GM12878 (cell line): ENCODE measurements at regions not wholly inside any gene's neighbourhood (a gene's known extent, or its start where the extent isn't known, plus 50 kb on each side); places are given as distances from the start of the nearest gene placed in this dataset.

Source experiments
- ATAC-seq: fragments of 200-7000 bp; cut with Tn5 transposase; 3 replicates; pipeline ENCODE4 v1.9.1; 2020; ENCODE audit warnings: mild to moderate bottlenecking, moderate library complexity
- BruUV-seq: library from RNA; stranded (reverse); fragments of 400-500 nt; replicated peaks from 2 replicates; lab custom pipeline; 2021; lab: Mats Ljungman, UMichigan
- CTCF ChIA-PET: fragments of 300-600 bp; sonication (Branson Sonifier 250); formaldehyde crosslinking; extraction: SDS; loops from one replicate; lab custom pipeline; 2021; ENCODE audit warnings: inconsistent platforms; lab: Yijun Ruan, JAX
- POLR2A ChIA-PET: fragments of 350-600 bp; formaldehyde crosslinking; extraction: SDS; loops from one replicate; lab custom pipeline; 2021; ENCODE audit warnings: inconsistent platforms; lab: Charles Lee
- RAD21 ChIA-PET: fragments of 300-600 bp; sonication (Branson Sonifier 250); formaldehyde crosslinking; loops from one replicate; lab custom pipeline; 2023; ENCODE audit warnings: antibody characterized with exemption; ENCODE audit not compliant: unreplicated experiment; lab: Charles Lee
- SMC1A ChIA-PET: fragments of 300-600 bp; sonication (Branson Sonifier 250); formaldehyde crosslinking; loops from one replicate; lab custom pipeline; 2023; ENCODE audit not compliant: unreplicated experiment, uncharacterized antibody; lab: Charles Lee
- DNase-seq: peaks from one replicate; pipeline ENCODE4 v3.0.0-alpha.2; 2011; ENCODE audit warnings: low read depth, low spot score
- FAIRE-seq: peaks from 3 replicates; lab custom pipeline; 2011; peaks lifted over from hg19 to GRCh38; lab: Jason Lieb, UNC
- H2AFZ ChIP-seq: 2 replicates; pipeline ENCODE4 v1.6.0; 2011; ENCODE audit warnings: low read depth, low read length, control low read depth; ENCODE audit not compliant: control insufficient read depth
- H3K27ac ChIP-seq: 2 replicates; pipeline ENCODE4 v1.5.1; 2011; ENCODE audit warnings: control low read depth; ENCODE audit not compliant: control insufficient read depth, insufficient read depth
- H3K27me3 ChIP-seq, 2 experiments: replicated peaks in 1 of 2; 2 replicates each; pipeline versions ENCODE4 v1.6.0 to v1.6.1; 2011; ENCODE audit warnings: low read length in 1 of 2; ENCODE audit not compliant: control insufficient read depth in 2 of 2, insufficient read depth in 2 of 2
- H3K36me3 ChIP-seq, 2 experiments: 2 replicates each; pipeline ENCODE4 v1.5.1; 2011; ENCODE audit warnings: low read length in 1 of 2; ENCODE audit not compliant: control insufficient read depth in 2 of 2, insufficient read depth in 2 of 2
- H3K4me1 ChIP-seq: 2 replicates; pipeline ENCODE4 v1.6.1; 2011; ENCODE audit warnings: mild to moderate bottlenecking, low read length, moderate library complexity, mixed read lengths; ENCODE audit not compliant: control insufficient read depth, insufficient read depth
- H3K4me2 ChIP-seq: 2 replicates; pipeline ENCODE4 v1.6.0; 2011; ENCODE audit warnings: control low read depth; ENCODE audit not compliant: control insufficient read depth, insufficient read depth
- H3K4me3 ChIP-seq: fragments of 200-600 bp; sonication (generic); 2 replicates; pipeline ENCODE4 v1.5.1; 2016
- H3K79me2 ChIP-seq: 2 replicates; pipeline ENCODE4 v1.6.0; 2011; ENCODE audit warnings: low read length; ENCODE audit not compliant: control insufficient read depth, insufficient read depth
- H3K9ac ChIP-seq: 2 replicates; pipeline ENCODE4 v1.8.0; 2011; ENCODE audit warnings: low read length, control low read depth, mixed read lengths; ENCODE audit not compliant: control insufficient read depth, insufficient read depth
- H3K9me3 ChIP-seq: replicated peaks from 3 replicates; pipeline ENCODE4 v1.5.1; 2011; ENCODE audit warnings: mild to moderate bottlenecking, low read length; ENCODE audit not compliant: control insufficient read depth, insufficient read depth
- H4K20me1 ChIP-seq: 2 replicates; pipeline ENCODE4 v1.6.0; 2011; ENCODE audit not compliant: control insufficient read depth, insufficient read depth
- CBX3 ChIP-seq: fragments of 200-600 bp; sonication (generic); IDR thresholded peaks from 2 replicates; pipeline ENCODE4 v1.6.1; 2016; ENCODE audit warnings: low read depth, borderline replicate concordance
- CEBPZ ChIP-seq: fragments of 150-350 bp; IDR thresholded peaks from 2 replicates; pipeline ENCODE4 v1.6.1; 2016; ENCODE audit warnings: low read depth, low read length
- HDAC6 ChIP-seq: fragments of 200-600 bp; sonication (generic); IDR thresholded peaks from one replicate; pipeline ENCODE4 v1.8.0; 2017; ENCODE audit warnings: antibody characterized with exemption; ENCODE audit not compliant: unreplicated experiment
- IRF5 ChIP-seq: fragments of 450-650 bp; IDR thresholded peaks from 2 replicates; pipeline ENCODE4 v1.6.1; 2017; ENCODE audit warnings: borderline replicate concordance
- SIN3A ChIP-seq: IDR thresholded peaks from 2 replicates; pipeline ENCODE4 v1.6.1; 2012; ENCODE audit warnings: low read depth, low read length, improper control_type of control experiment
- SP1 ChIP-seq: IDR thresholded peaks from one replicate; pipeline ENCODE4 v1.6.1; 2011; ENCODE audit warnings: low read depth, low read length
- SREBF1 ChIP-seq: IDR thresholded peaks from 2 replicates; pipeline ENCODE4 v1.6.1; 2012; ENCODE audit warnings: mild to moderate bottlenecking, low read length
- TARDBP ChIP-seq: IDR thresholded peaks from 2 replicates; pipeline ENCODE4 v1.6.1; 2016; ENCODE audit warnings: borderline replicate concordance
- TBL1XR1 ChIP-seq: IDR thresholded peaks from 2 replicates; pipeline ENCODE4 v1.6.1; 2012; ENCODE audit warnings: low read depth, low read length, improper control_type of control experiment
- WGBS: methylation state at CpG from one replicate; pipeline ENCODE4 v1.1.6; 2016; ENCODE audit warnings: low lambda C conversion rate; ENCODE audit not compliant: insufficient replicate concordance, insufficient coverage; ENCODE audit errors: missing lambda C conversion rate; 5-methylcytosine and 5-hydroxymethylcytosine counted together
- in situ Hi-C: fragments of 300-500 bp; cut with MboI; formaldehyde crosslinking; loops from 9 replicates; pipeline ENCODE4 v1.14.3; 2018; ENCODE audit warnings: mixed read lengths
- intact Hi-C: fragments of 100-400 bp; cut with micrococcal nuclease; formaldehyde crosslinking; loops from one replicate; pipeline ENCODE4 v1.14.2; 2022; ENCODE audit not compliant: unreplicated experiment

DNA sequence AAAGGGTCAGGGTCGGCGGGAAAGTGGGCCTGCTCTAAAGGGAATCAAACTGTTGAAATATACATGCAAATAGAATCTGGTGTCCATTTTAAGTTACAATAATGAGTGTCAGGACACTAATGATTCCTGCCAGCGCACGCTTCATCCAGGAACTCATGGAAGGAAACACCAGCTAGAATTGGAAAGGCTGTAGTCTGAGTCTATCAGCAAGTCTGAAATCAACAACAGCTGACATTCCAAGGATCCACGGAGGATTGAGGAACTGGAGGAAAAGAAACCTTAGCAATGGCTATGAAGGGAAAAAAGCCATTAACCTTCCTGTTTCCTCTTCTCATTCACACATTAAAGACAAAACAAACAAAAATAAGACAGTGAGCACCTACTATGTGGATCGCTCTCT is 1063.1 kb downstream of the NTRK3 start:
- FAIRE-seq (no peak), ATAC-seq (no peak), DNase-seq (no peak)
- 53% methylated on average over 6 of the region's 6 CpGs for WGBS
- H3K79me2 ChIP-seq: no peaks in the 10 kb centered on the region
- intact Hi-C loops: no loop called here
- ChIA-PET SMC1A (no interaction called here), RAD21 (no interaction called here), CTCF (no interaction called here), POLR2A (no interaction called here)
- TF ChIP-seq SREBF1 (no peak), SIN3A (no peak), HDAC6 (no peak)
- no peaks in the 10 kb centered on the region for H3K36me3 ChIP-seq
- no peak overlapping the region for H2AFZ ChIP-seq
- no peaks in the 10 kb centered on the region for H3K27me3 ChIP-seq
- H3K4me2 ChIP-seq: no peak overlapping the region
- no TSS peak for BruUV-seq
- H3K4me1 ChIP-seq: no peaks in the 10 kb centered on the region
- no peaks in the 10 kb centered on the region for H4K20me1 ChIP-seq
- no peak overlapping the region for H3K9ac ChIP-seq
- no peak overlapping the region for H3K4me3 ChIP-seq
- H3K9me3 ChIP-seq: no peaks in the 10 kb centered on the region; the same call in 2 of the 3 replicates
- H3K27ac ChIP-seq: no peak overlapping the region
- in situ Hi-C loops: no loop called here

DNA sequence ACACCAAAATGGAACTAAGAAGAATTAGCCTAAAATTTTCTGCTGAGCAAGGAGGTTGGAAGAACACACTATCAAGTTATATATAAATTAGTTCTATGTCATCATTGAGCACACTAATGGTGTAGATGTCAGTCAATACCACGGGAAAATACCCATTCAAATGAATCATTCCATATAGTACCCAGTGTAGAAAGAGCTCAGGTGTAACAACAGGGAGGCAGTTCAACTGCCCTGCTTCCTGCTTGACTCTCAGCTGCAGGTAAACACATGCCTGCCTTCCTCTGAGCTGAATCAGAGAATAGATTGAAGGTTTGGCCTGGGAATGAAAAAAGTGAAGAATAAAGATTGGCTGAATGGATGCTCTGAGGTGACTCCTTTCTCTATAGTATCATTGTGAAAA is 1088.0 kb downstream of the AGBL1 start:
- no peak overlapping the region for H3K9ac ChIP-seq
- no peak overlapping the region for H3K27ac ChIP-seq
- no peak overlapping the region for H3K4me2 ChIP-seq
- no peak overlapping the region for H3K4me3 ChIP-seq
- DNase-seq: no peak
- ATAC-seq: no peak
- H2AFZ ChIP-seq: no peak overlapping the region
- 0% methylated on average over 1 of the region's 1 CpG for WGBS
- H3K36me3 ChIP-seq: no peaks in the 10 kb centered on the region
- H3K4me1 ChIP-seq: no peaks in the 10 kb centered on the region
- BruUV-seq: no TSS peak
- ChIA-PET CTCF (no interaction called here), POLR2A (no interaction called here), RAD21 (no interaction called here), SMC1A (no interaction called here)
- no peaks in the 10 kb centered on the region for H3K9me3 ChIP-seq
- in situ Hi-C loops: no loop called here
- intact Hi-C loops: no loop called here
- no peaks in the 10 kb centered on the region for H3K79me2 ChIP-seq
- TF ChIP-seq CBX3: no peak
- no peak for TF ChIP-seq TARDBP
- TF ChIP-seq CEBPZ: no peak
- TF ChIP-seq SP1: no peak
- TF ChIP-seq TBL1XR1: no peak
- TF ChIP-seq IRF5: no peak
- H4K20me1 ChIP-seq: no peaks in the 10 kb centered on the region
- FAIRE-seq: no peak
- no peaks in the 10 kb centered on the region for H3K27me3 ChIP-seq
